SKM-1 treated with dmso at 0.1 percent for 144 hours (cell line): ENCODE measurements at regions not wholly inside any gene's neighbourhood (a gene's known extent, or its start where the extent isn't known, plus 50 kb on each side); places are given as distances from the start of the nearest gene placed in this dataset.
"Not testable (repeated sequence)": the region's sequence is repeated elsewhere in the genome, so short reads cannot be mapped to it uniquely, and the experiment has no call there.

Source experiments
- DNase-seq: peaks from one replicate; lab custom pipeline; 2025; ENCODE audit not compliant: unreplicated experiment; lab: John Stamatoyannopoulos, UW

DNA sequence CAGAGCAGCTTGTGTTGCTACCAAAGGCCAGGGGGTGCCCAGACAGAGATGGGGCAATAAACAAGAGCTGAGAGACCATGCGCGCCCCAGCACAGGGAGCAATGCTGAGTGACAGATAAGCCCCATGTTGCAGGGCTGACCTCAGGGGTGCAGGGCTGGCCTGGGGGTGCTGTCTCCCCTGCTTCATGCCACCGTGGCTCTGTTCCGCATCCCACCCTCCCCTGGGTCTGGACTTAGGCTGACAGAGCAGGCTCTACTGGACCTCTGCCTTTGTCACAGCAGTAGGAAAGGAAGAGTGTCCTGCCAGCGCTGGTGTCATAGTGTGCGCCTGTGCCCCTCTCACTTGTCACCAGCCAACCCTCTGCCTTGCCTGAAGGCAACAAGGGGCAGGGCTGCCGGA, 67.4 kb upstream of the IQSEC1 start:
- no peak for DNase-seq

DNA sequence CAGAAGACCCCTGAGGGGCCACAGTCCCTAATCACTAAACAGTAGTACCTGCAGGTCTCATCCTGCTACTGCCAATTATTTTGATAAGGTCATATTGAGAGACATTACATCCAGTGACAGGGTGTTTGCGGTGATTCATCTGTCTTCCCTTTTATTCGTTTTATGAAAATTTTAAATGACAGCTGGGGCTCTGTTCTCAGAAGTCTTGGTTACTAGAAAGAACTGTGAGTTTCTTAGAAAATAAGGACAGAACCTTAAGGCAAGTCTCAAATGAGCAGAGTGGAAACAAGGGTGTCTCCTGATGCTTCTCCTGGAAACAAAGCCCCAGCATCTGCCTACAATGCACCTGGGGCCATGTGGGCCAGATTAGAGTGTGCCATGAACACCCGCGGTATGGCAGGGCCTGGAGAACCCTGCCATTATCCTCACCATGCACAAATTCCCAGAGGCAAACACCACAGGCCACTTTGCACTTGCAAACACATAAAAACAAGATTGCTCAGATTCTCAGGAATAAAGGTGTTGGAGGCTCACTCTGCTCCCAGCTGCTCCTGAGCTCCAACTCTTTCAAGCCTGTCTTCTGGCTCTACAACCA, 66.3 kb upstream of the IQSEC1 start:
- no peak for DNase-seq

DNA sequence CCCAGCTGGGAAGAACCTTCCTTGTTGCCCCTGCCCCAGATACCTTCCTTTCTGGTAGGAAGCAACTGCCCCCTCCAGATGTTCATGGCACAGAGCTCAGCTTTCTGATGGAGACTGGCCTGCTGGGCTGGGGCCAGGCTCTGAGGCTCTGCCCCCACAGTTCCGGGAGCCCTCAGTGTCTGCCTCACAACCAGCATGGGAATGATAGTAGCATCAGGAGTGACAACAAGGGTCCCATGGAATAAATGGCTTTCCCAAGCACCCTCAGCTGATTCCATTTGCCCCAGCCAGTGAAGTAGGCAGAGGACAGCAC, 65.6 kb upstream of the IQSEC1 start:
- DNase-seq: no peak

DNA sequence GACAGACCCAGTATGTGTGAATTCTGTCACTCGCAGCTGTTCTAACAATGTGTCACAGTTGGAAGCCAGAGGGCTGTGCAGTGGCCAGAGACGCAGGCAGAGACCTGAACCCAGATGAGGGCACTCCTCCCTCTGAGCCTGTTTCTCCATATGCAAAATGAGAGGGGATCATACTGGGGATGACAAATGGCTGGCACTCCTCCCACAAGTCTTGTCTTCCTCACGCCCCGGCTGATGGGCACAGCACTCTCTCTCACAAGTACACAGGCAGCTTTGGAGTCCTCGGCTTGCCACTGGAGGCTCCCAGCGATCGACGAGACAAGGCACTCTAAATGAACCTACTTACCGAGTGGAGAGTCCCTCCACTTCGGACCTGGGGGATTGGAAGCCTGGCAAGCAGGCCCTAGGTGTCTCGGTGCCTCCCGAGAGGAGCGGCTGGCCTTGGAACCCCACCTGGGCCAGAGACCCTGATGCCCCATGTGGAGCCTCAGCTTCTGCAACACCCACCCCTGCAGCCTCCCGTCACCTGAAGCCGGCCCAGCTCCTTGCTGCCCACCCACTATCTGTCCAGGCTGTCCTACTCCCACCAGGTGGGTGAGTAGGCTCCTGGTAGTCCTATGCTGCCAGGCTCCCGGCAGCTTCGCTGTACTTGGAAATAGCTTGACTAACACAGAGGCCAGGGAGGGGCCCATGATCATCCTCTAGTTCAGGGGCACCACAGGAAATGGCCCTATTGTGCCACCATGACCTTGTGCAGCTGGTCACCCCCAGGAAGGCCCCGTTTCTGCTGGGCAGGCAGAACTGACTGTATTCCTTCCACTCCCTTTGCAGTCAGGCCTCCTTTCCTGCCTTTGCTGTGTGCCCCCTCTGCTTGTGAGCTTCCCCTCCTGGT, 65.0 kb upstream of the IQSEC1 start:
- no peak for DNase-seq

DNA sequence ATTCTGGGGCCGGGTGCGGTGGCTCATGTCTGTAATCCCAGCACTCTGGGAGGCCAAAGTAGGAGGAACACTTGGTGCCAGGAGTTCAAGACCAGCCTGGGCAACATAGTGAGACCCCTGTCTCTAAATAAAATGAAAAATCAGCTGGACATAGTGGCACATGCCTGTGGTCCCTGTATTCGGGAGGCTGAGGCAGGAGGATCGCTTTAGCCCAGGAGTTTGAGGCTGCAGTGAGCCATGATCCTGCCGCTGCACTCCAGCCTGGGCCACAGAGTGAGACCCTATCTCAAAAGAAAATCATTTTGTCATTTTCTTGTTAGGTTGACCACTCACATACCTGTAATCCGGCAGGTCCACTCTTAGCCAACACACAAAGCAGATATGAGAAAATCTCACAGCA, 63.6 kb upstream of the IQSEC1 start:
- DNase-seq: not testable (repeated sequence)

DNA sequence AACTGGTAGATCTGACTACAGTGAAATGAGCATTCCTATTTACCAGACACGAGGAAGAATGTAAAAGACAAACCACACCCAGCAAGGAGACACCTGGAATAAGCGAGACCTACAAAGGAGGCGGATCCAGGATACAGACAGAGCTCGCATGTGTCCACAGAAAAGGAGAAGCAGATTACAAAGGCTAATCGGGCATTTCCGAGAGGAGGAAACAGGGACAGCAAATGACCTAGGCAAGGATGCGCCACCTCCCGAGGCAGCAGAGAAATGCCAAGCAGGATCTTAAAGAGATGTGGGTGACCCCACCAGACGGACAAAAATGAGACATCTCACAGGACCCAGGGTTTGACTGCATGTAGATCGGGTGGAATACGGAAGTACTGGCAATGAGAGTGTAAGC, 63.2 kb upstream of the IQSEC1 start:
- DNase-seq: no peak

DNA sequence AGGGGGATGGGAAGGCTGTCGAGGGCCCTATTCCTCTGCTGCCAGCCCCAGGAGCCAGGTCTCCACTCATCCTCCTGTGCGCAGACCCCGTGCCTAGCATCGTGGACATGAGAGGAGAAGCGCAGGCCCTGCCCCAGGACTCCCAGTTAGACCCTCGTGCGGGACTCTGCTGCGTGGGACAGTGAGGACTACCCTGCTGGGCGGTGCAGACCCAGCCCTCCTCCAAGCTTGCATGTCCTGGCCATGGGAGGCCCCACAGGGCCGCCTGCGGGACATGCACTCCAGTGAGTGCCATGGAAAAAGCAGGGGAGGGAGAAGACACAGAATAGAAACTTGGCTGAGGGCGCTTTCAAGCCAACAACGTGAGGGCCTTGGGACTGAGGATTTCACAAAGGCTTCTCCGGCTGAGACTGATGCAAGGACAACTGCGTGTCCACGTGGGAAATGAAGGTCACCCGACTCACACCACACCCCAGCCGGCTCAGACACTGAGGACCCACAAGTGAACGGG, 62.6 kb upstream of the IQSEC1 start:
- no peak for DNase-seq

DNA sequence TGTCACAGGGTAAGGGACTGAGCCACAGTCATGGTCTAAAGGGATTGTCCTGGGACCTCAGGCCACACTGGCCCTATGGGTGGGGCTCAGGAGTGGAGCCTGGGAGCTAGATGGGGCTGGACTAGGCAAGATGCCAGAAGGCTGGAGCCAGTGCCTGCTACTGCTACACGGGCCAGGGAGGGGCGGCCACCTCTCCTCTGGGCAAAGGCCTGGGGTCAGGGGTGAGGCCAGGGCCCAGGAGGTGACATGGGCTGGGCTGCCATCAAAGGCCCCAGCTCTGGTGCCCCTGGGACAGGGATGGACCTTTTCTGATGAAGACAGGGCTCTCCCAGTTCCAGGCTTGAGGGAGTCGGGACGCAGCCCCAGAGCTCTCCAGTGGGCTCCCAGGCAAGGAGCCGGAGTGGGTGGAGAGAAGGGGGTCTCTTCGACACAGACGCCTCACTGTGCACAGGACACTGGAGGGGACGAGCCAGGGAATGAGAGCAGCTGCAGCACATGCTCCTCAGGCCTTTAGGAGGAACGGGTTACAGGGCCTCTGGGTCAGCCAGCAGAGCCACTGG, 62.1 kb upstream of the IQSEC1 start:
- no peak for DNase-seq

DNA sequence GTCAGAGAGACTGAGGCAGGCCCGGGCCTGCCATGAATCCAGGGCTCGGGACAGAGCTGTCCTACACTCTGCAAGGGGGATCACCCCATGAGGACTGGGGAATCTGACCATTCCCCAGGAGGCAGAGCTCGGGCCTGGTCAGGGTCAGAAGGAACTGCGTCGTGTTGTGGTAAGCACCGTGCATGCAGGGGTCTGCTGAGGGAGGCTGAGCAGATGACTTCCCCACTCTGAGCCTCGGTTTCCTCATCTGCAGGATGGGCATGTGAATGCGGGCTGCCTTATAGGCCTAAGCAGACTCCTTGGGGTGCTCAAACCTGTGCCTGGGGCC, 61.6 kb upstream of the IQSEC1 start:
- no peak for DNase-seq

DNA sequence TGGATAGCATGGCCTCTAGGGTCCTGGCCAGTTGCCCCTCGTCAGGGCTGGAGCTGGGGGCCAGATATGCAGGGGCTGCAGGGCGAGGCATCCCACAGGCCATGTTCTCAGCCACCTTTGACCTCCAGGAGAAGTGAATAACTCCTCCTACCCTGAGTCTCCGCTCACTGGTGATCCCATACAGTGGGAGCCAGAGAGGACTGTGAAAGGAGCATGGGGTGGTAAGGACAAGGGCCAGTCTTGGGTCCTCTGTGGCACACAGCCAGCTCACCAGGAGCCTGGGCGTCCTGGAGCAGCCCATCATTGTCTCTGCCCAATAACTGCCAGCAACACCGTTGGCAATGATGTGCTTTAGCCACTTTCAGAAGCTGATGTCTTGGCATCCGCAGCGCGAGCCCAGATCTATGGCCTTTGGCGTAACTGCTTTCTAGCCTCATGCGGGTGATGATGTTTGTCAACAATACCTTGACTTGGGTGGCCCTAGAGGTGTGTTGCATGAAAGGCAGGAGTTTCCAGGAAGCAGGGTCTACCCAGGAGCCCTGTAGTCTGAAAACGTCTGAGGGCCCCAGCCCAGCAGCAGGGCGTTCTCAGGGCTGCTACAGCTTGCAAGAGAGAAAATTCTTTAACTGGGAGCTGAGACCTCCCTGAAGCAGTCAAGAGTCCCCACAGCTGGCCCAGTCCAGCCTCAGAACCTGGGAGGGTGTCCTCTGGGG, 61.1 kb upstream of the IQSEC1 start:
- no peak for DNase-seq

DNA sequence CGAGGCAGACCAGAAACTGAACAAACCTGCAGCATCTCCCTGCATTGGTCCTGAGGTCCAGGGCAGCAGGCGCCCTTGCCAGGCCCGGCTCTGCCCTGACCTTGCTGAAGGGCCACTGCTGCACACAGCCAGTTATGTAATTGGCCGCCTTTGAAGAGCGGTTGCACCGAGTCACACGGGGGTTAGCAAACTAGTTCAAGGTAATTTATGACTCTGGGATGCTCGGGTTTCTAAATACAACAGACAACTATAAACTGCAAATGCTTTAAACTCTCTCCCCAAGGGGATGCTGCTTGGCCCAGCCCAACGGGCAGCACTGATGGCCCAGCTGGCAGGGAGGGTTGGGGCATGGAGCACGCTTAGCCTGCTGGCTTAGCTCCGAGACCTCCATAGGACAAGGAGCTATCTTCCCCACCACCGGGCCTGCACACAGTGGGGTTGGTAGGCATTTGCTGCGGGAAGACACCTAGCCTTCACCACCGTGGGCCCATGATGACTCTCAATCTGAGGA, 60.3 kb upstream of the IQSEC1 start:
- DNase-seq: no peak

DNA sequence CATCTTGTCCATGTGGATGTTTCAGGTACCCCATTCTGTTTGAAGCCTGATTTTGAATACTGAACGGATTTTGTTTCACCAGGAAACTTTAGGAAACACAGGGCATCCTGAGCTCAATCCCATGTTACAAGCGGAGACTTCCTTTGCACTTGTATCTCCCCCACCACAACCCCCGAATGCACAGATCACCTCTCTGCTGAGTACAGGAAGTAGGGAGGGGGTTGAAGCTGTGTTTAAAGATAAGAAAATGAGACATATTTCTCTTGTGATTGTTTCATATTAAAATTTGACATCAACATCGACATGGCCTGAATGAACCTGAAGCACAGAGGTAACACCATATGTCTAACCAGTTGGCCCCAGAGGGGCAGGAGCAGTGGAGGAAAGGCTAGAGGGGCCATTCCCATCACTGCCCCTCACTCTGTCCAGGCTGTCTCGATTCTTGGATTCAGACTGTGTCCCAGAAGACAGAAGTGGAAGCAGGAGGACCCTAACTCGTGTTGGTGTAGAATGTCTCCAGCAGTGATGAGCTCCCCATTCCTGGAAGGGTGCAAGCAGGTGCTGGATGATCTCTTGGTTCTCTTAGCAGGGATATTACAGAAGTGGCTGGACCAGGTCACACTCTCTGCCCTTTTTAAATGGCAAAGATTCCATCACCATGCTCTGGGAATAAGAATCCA, 59.6 kb upstream of the IQSEC1 start:
- DNase-seq: no peak

DNA sequence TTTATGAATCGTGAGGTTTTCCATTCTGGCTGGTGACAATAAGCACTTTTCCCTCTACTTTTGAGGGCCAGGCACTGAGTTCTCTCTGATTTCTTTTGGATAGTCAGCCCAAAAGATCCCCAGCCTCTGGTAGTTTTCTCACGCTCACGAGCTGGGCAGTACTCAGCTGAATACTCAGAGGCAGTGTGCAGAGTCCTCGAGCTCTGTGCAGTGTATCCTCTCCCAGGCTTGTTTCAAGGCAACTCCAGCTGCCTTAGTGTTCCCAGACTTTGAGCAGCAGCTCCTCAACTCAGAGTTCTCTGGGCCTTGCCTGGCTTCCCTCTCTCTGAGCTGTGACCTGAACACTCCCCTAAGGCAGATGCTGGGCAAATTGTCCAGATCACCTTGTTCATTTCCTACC, 59.1 kb upstream of the IQSEC1 start:
- DNase-seq: no peak

DNA sequence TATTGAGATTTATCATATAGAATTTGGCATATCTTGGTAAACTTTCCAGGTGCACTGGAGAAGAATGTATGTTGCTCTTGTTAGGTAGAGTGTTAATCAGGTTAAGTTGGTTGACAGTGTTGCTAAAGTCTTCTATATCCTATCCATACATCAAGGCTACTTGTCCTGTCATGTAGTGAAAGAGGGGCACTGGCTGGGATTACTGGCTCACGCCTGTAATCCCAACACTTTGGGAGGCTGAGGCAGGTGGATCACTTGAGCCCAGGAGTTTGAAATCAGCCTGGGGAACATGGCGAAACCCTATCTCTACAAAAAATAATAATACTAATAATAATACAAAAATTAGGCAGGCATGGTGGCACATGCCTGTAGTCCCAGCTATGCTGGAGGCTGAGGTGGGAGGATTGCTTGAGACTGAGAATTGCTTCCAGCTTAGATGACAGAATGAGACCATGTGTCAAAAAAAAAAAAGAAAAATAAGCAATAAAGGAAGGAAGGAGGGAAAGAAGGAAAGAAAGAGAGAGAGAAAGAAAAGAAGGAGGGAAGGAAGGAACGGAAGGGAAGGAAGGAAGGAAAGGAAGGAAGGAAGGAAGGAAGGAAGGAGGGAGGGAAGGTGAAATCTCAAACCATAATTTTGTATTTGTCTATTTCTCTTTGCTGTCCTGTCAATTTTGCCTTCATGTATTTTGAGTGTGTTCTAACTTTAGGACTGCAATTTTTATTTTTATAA, 57.4 kb upstream of the IQSEC1 start:
- DNase-seq: no peak

DNA sequence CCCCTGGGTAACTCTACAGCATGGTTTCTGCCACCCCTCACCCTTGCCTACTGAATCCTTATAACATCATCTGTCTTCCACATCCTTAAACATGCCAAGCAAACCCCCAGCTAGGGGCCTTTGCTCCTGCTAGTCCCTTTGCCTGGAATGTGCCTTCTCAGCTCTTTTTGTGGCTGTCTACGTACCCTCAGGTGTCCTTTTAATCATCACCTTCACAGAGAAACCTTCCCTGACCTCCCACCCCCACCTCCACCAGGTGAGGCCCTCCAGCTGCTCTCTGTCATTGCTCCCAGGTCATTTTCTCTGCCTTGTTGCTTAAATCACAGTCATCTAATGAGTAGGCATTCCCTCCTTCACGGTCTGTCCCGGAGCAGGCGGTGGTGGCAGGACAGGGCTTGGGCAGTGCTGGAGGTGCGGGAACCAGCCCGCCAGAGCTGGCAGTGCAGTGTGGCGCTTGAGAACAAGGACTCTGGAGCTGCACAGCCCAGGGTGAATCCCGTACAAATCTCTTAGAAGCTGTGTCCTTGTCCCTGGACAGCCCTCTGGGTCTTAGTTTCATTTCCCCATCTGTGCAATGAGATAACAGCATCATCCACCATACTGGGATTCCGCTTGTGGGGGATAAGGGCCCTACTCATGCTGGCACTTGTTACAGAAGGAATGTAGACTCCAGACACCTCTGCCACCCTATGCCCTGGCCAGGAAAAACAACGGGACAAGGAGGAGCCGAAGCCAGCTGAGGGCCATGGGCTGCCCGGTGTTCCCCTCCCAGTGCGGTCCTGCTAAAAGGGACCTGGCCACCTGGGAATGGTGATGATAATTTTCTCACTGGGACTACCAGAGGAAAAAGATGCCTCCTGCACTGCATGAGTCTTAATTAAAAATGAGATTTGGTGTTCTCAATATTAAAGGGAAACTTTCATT, 52.1 kb upstream of the IQSEC1 start:
- no peak for DNase-seq

DNA sequence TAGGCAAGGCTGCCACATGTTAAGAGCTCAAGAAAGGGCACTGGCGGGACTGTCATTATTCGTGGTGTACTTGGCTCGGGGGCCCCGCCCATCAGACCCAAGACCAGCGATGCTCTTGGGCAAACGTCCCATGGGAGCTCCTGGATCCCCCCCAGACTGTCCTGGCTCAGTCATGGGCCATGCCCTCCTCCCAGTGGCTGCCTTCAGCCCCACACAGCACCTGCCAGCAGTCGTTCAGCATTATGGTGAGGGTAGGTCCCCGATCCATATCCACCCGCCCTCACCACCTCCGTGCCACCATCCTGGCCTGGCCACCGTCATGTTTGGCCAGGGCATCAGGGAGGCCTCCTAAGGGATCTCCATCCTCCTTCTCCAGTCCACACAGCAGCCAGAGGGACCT, 51.4 kb upstream of the IQSEC1 start:
- no peak for DNase-seq

DNA sequence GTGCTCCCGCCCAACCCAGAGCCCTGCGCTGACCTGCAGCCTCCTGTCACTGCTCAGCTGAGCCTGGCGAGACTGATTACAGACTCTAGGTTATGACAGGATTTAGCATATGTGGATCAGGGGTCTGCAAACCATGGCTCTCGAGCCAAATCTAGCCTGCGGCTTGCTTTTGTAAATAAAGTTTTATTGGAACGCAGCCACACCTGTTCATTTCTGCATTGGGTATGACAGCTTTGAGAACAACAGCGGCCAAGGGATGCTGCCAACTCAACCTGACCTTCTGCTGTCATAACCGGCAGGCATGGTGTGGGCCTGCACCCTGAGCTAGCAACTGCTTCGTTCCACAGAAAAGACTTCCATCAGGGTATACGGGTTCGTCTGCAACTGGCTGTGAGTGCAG, 50.5 kb upstream of the IQSEC1 start:
- no peak for DNase-seq

DNA sequence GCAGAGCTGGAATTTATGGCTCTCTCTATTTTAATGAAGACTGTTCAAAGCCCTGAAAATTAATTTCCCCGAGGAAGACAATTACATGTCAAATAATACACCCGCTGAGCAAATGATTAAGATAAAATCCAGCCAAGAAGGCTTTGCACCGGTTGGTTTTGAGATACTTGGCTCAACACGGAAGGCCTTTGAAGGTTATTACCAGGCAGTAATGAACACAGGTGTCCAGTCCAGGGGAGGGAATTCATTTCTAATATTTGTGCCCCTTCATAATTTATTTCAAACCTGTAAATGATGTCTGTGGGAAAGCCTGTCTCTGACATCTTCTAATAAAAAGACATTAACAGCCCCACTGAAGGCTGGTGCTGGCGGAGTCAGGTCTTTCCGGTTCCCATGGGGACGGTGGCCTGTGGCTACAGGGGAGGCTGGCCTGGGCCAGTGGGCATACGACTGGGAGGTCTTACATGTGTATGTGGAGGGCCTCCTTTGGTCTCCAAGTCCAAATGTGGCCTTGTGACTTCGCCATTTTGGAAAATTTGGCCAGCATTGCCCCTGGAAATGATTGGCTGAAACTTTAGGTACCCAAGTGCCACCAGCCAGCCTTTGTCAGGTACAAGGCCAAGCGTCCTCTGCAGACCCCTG, 49.9 kb upstream of the IQSEC1 start:
- DNase-seq: no peak
